ENCODE measurements at regions not wholly inside any gene's neighbourhood (a gene's known extent, or its start where the extent isn't known, plus 50 kb on each side); places are given as distances from the start of the nearest gene placed in this dataset.

GRCh38 chr17:65395924-65396323 is 165.5 kb downstream of the AXIN2 start:
- no peak overlapping the region for H3K4me2 ChIP-seq (ENCODE audit: control insufficient read depth, extremely low read depth, insufficient read depth, low read depth, low read length)
- no peaks in the 10 kb centered on the region for H3K27me3 ChIP-seq (ENCODE audit: control insufficient read depth, extremely low read depth, insufficient read depth, low read length)
- H4K20me1 ChIP-seq (ENCODE audit: control insufficient read depth, extremely low read depth, insufficient read depth, low read length), result no peaks in the 10 kb centered on the region
- no peaks in the 10 kb centered on the region for H3K9me1 ChIP-seq (ENCODE audit: control insufficient read depth, extremely low read depth, insufficient read depth, low read length)
- H3K9ac ChIP-seq (ENCODE audit: control insufficient read depth, extremely low read depth, insufficient read depth, low read length), result no peak overlapping the region
- H3K79me2 ChIP-seq (ENCODE audit: control insufficient read depth, insufficient read depth, low read length), result no peaks in the 10 kb centered on the region
- H3K4me1 ChIP-seq (ENCODE audit: control insufficient read depth, extremely low read depth, insufficient read depth, low read length), result no peaks in the 10 kb centered on the region
- no peaks in the 10 kb centered on the region for H3K36me3 ChIP-seq (ENCODE audit: control insufficient read depth in 2 of 2, extremely low read depth in 1 of 2, insufficient read depth in 2 of 2, low read length in 2 of 2)
- no peak overlapping the region for H2AFZ ChIP-seq (ENCODE audit: control insufficient read depth, low read length)
- no peak for FAIRE-seq
- H3K9me3 ChIP-seq (ENCODE audit: control insufficient read depth, low read depth, low read length), result no peaks in the 10 kb centered on the region
- H3K27ac ChIP-seq (ENCODE audit: control insufficient read depth, insufficient read depth, low read length), result no peak overlapping the region
- TF ChIP-seq CTCF (optimal IDR thresholded peaks at IDR 0.05 in 1 of 3, IDR thresholded peaks at IDR 0.05 in 1 of 3, conservative IDR thresholded peaks at IDR 0.05 in 1 of 3; ENCODE audit: extremely low read depth in 1 of 3, insufficient read depth in 2 of 3, low read length in 3 of 3) (no peak), EZH2 (IDR thresholded peaks at IDR 0.05; ENCODE audit: low read length) (no peak)
- H3K4me3 ChIP-seq (ENCODE audit: control insufficient read depth in 2 of 3, extremely low read depth in 1 of 3, insufficient read depth in 2 of 3, low read depth in 1 of 3, low read length in 3 of 3), result no peak overlapping the region
- dilution Hi-C loops (cut with MboI; ENCODE audit: extremely low pct_ligation_motif_present, low sequenced_read_pairs), result loop anchor here (10.0 kb wide), 1 partner anchor 589 kb away; no protein-coding TSS in a partner anchor
- DNase-seq (ENCODE audit: low read depth, low spot score), result no peak

GRCh38 chr17:65394811-65395472 is 166.5 kb downstream of the AXIN2 start:
- TF ChIP-seq EZH2 (IDR thresholded peaks at IDR 0.05; ENCODE audit: low read length), result no peak
- TF ChIP-seq CTCF (optimal IDR thresholded peaks at IDR 0.05 in 1 of 3, IDR thresholded peaks at IDR 0.05 in 1 of 3, conservative IDR thresholded peaks at IDR 0.05 in 1 of 3; ENCODE audit: extremely low read depth in 1 of 3, insufficient read depth in 2 of 3, low read length in 3 of 3), result no peak
- Histone ChIP-seq H3K9me3 (ENCODE audit: control insufficient read depth, low read depth, low read length) (no peaks in the 10 kb centered on the region), H3K4me2 (ENCODE audit: control insufficient read depth, extremely low read depth, insufficient read depth, low read depth, low read length) (no peak overlapping the region), H3K27ac (ENCODE audit: control insufficient read depth, insufficient read depth, low read length) (no peak overlapping the region), H3K27me3 (ENCODE audit: control insufficient read depth, extremely low read depth, insufficient read depth, low read length) (no peaks in the 10 kb centered on the region), H4K20me1 (ENCODE audit: control insufficient read depth, extremely low read depth, insufficient read depth, low read length) (no peaks in the 10 kb centered on the region), H2AFZ (ENCODE audit: control insufficient read depth, low read length) (no peak overlapping the region), H3K79me2 (ENCODE audit: control insufficient read depth, insufficient read depth, low read length) (no peaks in the 10 kb centered on the region), H3K36me3 (ENCODE audit: control insufficient read depth in 2 of 2, extremely low read depth in 1 of 2, insufficient read depth in 2 of 2, low read length in 2 of 2) (no peaks in the 10 kb centered on the region), H3K4me3 (ENCODE audit: control insufficient read depth in 2 of 3, extremely low read depth in 1 of 3, insufficient read depth in 2 of 3, low read depth in 1 of 3, low read length in 3 of 3) (no peak overlapping the region), H3K4me1 (ENCODE audit: control insufficient read depth, extremely low read depth, insufficient read depth, low read length) (no peaks in the 10 kb centered on the region), H3K9me1 (ENCODE audit: control insufficient read depth, extremely low read depth, insufficient read depth, low read length) (no peaks in the 10 kb centered on the region), H3K9ac (ENCODE audit: control insufficient read depth, extremely low read depth, insufficient read depth, low read length) (no peak overlapping the region)
- FAIRE-seq (no peak), DNase-seq (ENCODE audit: low read depth, low spot score) (no peak)
- dilution Hi-C loops (cut with MboI; ENCODE audit: extremely low pct_ligation_motif_present, low sequenced_read_pairs), result loop anchor here (10.0 kb wide), 1 partner anchor 590 kb away; no protein-coding TSS in a partner anchor
